HL-60 (cell line): ENCODE measurements at regions not wholly inside any gene's neighbourhood (a gene's known extent, or its start where the extent isn't known, plus 50 kb on each side); places are given as distances from the start of the nearest gene placed in this dataset.

ENCODE experiments used
- DNase-seq, 2 experiments: peaks; one replicate each; pipeline ENCODE4 v3.0.0-alpha.2; 2010 to 2020; ENCODE audit warnings: low read depth in 1 of 2, low spot score in 1 of 2
- H3K27ac ChIP-seq: fragments of 250-450 bp; sonication (Bioruptor Pico); replicated peaks from 2 replicates; pipeline ENCODE4 v1.5.1; 2020; ENCODE audit warnings: mild to moderate bottlenecking, moderate library complexity
- H3K27me3 ChIP-seq: fragments of 250-450 bp; sonication (Bioruptor Pico); 2 replicates; pipeline ENCODE4 v1.5.1; 2021; ENCODE audit warnings: mild to moderate bottlenecking, moderate library complexity; ENCODE audit not compliant: insufficient read depth, poor library complexity, severe bottlenecking
- H3K4me3 ChIP-seq: replicated peaks from 2 replicates; pipeline ENCODE4 v1.5.1; 2011; ENCODE audit warnings: mild to moderate bottlenecking, control low read depth, low read length; ENCODE audit not compliant: insufficient read depth
- GABPA ChIP-seq: IDR thresholded peaks from 2 replicates; pipeline ENCODE4 v1.6.1; 2012; ENCODE audit warnings: low read depth
- POLR2AphosphoS5 ChIP-seq: IDR thresholded peaks from 2 replicates; pipeline ENCODE4 v1.6.1; 2012; ENCODE audit warnings: low read depth
- SPI1 ChIP-seq: IDR thresholded peaks from 2 replicates; pipeline ENCODE4 v1.6.1; 2012; ENCODE audit warnings: low read depth, mild to moderate bottlenecking, borderline replicate concordance
- TF ChIP-seq, protein P1 (sequence below): IDR thresholded peaks from one replicate; pipeline ENCODE4 v1.5.1; 2011; ENCODE audit warnings: low read length, control low read depth, inconsistent platforms; ENCODE audit not compliant: insufficient read depth
- TF ChIP-seq, protein P2 (sequence below): IDR thresholded peaks from 2 replicates; pipeline ENCODE4 v1.6.1; 2012; ENCODE audit warnings: low read depth; ENCODE audit not compliant: insufficient replicate concordance

DNA sequence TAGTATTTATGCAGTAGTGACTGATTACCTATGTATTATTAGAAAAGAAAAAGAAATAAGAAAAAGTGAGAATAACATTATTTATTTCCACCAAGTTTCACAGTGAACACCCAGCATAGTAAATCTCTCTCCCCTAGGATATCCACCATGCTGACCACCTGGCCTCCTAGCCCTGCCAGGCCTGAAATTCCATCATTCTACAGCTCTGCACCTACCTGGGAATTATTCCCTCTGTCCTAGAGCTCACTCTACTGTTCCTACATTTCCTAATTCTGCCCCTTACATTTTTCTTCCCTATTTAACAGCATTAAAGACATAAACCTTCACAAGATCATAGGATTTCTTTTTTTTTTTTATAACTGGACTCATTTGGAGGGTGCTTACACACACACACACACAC is 525.3 kb upstream of the PPP2R3A start:
- Histone ChIP-seq H3K27ac (no peak overlapping the region), H3K4me3 (no peak overlapping the region), H3K27me3 (no peaks in the 10 kb centered on the region)
- TF ChIP-seq, protein P1, sequence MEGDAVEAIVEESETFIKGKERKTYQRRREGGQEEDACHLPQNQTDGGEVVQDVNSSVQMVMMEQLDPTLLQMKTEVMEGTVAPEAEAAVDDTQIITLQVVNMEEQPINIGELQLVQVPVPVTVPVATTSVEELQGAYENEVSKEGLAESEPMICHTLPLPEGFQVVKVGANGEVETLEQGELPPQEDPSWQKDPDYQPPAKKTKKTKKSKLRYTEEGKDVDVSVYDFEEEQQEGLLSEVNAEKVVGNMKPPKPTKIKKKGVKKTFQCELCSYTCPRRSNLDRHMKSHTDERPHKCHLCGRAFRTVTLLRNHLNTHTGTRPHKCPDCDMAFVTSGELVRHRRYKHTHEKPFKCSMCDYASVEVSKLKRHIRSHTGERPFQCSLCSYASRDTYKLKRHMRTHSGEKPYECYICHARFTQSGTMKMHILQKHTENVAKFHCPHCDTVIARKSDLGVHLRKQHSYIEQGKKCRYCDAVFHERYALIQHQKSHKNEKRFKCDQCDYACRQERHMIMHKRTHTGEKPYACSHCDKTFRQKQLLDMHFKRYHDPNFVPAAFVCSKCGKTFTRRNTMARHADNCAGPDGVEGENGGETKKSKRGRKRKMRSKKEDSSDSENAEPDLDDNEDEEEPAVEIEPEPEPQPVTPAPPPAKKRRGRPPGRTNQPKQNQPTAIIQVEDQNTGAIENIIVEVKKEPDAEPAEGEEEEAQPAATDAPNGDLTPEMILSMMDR: no peak
- TF ChIP-seq, protein P2, sequence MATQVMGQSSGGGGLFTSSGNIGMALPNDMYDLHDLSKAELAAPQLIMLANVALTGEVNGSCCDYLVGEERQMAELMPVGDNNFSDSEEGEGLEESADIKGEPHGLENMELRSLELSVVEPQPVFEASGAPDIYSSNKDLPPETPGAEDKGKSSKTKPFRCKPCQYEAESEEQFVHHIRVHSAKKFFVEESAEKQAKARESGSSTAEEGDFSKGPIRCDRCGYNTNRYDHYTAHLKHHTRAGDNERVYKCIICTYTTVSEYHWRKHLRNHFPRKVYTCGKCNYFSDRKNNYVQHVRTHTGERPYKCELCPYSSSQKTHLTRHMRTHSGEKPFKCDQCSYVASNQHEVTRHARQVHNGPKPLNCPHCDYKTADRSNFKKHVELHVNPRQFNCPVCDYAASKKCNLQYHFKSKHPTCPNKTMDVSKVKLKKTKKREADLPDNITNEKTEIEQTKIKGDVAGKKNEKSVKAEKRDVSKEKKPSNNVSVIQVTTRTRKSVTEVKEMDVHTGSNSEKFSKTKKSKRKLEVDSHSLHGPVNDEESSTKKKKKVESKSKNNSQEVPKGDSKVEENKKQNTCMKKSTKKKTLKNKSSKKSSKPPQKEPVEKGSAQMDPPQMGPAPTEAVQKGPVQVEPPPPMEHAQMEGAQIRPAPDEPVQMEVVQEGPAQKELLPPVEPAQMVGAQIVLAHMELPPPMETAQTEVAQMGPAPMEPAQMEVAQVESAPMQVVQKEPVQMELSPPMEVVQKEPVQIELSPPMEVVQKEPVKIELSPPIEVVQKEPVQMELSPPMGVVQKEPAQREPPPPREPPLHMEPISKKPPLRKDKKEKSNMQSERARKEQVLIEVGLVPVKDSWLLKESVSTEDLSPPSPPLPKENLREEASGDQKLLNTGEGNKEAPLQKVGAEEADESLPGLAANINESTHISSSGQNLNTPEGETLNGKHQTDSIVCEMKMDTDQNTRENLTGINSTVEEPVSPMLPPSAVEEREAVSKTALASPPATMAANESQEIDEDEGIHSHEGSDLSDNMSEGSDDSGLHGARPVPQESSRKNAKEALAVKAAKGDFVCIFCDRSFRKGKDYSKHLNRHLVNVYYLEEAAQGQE: no peak
- TF ChIP-seq SPI1 (no peak), GABPA (no peak), POLR2AphosphoS5 (no peak)
- DNase-seq: no peak

DNA sequence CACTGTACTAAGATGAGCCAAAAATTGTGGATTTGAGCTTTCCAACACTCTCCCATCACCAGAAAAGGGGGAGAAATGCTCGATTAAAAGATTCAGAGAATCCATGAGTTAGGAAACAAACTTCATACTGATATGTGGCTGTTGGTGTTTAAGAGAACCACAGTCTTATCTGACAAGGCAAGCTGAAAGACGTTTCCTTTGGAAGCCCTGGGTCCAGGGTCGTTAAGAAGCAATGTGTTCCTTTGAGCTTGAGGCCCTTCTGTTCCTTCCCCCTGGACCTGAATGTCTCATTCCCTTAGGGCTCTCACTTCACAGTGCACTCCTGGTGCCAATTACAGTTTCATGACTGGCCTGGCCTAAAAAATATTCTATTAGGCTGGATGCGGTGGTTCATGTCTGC is 524.8 kb upstream of the PPP2R3A start:
- no peak for DNase-seq
- TF ChIP-seq GABPA: no peak
- TF ChIP-seq POLR2AphosphoS5: no peak
- TF ChIP-seq, protein P2: no peak
- TF ChIP-seq SPI1: no peak
- TF ChIP-seq, protein P1: no peak
- Histone ChIP-seq H3K4me3 (no peak overlapping the region), H3K27me3 (no peaks in the 10 kb centered on the region), H3K27ac (no peak overlapping the region)

DNA sequence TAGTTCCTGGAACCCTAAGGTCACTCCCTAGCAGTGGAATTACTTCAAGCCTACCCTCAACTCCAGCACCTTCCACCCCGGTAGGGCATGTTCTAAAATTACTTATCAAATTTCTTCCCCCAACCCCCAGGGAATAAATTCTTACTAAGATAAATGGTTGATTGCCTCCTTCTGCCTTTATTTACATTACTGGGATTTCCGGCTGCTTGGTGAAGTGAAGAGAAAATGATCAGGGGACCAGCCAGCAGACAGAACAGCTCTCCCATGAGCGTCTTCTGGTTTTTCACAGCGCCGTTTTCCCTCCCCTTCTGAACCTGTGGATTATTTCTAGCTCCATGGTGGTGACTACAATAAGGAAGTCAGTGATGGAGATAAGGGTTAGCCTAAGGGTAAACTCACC is 521.5 kb upstream of the PPP2R3A start:
- Histone ChIP-seq H3K27me3 (no peaks in the 10 kb centered on the region), H3K27ac (no peak overlapping the region), H3K4me3 (no peak overlapping the region)
- TF ChIP-seq, protein P2: no peak
- TF ChIP-seq SPI1 (no peak), GABPA (no peak), POLR2AphosphoS5 (no peak)
- TF ChIP-seq, protein P1: no peak
- DNase-seq: no peak
